Ascending aorta (tissue), 2 donors: ENCODE measurements at regions not wholly inside any gene's neighbourhood (a gene's known extent, or its start where the extent isn't known, plus 50 kb on each side); places are given as distances from the start of the nearest gene placed in this dataset.

Experiments
- DNase-seq, 2 donors: peaks; one replicate each; pipeline ENCODE4 v3.0.0-alpha.2; 2019; ENCODE audit warnings: low spot score in 2 of 2
- H3K27ac ChIP-seq, 2 donors: fragments of 200-600 bp; sonication (generic); one replicate each; pipeline ENCODE4 v1.5.1; 2016 to 2017; ENCODE audit warnings: mild to moderate bottlenecking in 1 of 2
- H3K27me3 ChIP-seq: fragments of 200-600 bp; sonication (generic); one replicate; pipeline ENCODE4 v1.5.1; 2017
- H3K36me3 ChIP-seq, 2 donors: fragments of 200-600 bp; sonication (generic); one replicate each; pipeline ENCODE4 v1.5.1; 2016
- H3K4me1 ChIP-seq, 2 donors: fragments of 200-600 bp; sonication (generic); one replicate each; pipeline ENCODE4 v1.5.1; 2016 to 2017; ENCODE audit warnings: mild to moderate bottlenecking in 1 of 2
- H3K4me3 ChIP-seq, 2 donors: fragments of 200-600 bp; sonication (generic); one replicate each; pipeline ENCODE4 v1.5.1; 2016 to 2017; ENCODE audit warnings: mild to moderate bottlenecking in 1 of 2
- H3K9me3 ChIP-seq, 2 donors: fragments of 200-600 bp; sonication (generic); one replicate each; pipeline ENCODE4 v1.5.1; 2016
- intact Hi-C: fragments of 100-400 bp; cut with DNase I; formaldehyde crosslinking; loops from one replicate; pipeline ENCODE4 v1.15.1; 2023
- TF ChIP-seq, protein P1 (sequence below), 3 experiments: fragments of 200-600 bp in 2 of 3; fragments of 450-650 bp in 1 of 3; sonication (generic) in 2 of 3; IDR thresholded peaks; one replicate each; pipeline ENCODE4 v1.5.1; 2016 to 2019; ENCODE audit warnings: antibody characterized with exemption in 3 of 3, mild to moderate bottlenecking in 1 of 3, moderate library complexity in 1 of 3

DNA sequence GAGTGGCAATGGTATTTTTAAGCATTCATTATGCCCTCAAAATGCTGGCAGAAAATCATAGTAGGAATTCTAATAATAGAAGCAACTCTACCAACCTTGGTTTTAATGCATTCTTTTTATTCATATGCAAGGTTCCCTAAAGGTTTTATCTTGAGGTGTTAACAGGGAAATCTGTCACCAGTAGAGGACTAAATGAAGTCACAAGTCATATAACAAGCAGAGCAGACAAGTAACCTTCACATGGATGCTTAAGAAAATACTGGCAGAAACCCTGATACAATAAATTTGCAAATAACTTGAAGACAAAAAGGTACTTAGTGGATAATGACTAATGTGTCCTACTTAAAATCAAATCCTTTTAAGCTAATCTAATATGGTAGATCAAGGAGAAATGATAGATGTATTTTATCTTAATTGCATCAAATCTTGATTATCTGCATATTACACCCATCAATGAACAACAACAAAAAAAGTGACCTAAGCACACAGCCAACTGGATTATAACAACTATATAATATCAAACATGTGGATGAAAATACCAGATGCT is 73.3 kb downstream of the RFC3 start:
- TF ChIP-seq, protein P1, sequence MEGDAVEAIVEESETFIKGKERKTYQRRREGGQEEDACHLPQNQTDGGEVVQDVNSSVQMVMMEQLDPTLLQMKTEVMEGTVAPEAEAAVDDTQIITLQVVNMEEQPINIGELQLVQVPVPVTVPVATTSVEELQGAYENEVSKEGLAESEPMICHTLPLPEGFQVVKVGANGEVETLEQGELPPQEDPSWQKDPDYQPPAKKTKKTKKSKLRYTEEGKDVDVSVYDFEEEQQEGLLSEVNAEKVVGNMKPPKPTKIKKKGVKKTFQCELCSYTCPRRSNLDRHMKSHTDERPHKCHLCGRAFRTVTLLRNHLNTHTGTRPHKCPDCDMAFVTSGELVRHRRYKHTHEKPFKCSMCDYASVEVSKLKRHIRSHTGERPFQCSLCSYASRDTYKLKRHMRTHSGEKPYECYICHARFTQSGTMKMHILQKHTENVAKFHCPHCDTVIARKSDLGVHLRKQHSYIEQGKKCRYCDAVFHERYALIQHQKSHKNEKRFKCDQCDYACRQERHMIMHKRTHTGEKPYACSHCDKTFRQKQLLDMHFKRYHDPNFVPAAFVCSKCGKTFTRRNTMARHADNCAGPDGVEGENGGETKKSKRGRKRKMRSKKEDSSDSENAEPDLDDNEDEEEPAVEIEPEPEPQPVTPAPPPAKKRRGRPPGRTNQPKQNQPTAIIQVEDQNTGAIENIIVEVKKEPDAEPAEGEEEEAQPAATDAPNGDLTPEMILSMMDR (IDR thresholded peaks at IDR 0.05): no peak

DNA sequence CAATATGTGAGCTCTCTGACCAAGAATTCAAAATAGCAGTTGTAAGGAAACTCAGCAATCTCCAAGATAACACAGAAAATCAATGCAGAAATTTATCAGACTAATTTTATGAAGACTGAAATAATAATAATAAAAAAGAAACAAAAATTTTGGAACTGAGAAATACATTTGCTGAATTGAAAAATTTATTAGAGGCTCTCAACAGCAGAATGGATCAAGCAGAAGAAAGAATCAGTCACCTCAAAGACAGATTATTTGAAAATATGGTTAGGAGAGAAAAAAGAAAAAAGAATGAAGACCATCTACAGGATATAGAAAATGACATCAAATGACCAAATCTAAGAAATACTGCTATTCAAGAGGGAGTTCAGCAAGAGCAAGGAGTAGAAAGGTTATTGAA is 75.6 kb downstream of the RFC3 start:
- H3K4me1 ChIP-seq: no peaks in the 10 kb centered on the region
- no peaks in the 10 kb centered on the region for H3K27me3 ChIP-seq
- intact Hi-C loops: no loop called here
- no peak overlapping the region for H3K27ac ChIP-seq
- TF ChIP-seq, protein P1 (IDR thresholded peaks at IDR 0.05): no peak
- DNase-seq: no peak
- H3K4me3 ChIP-seq: no peak overlapping the region
- H3K9me3 ChIP-seq: peaks cover 0 to 13% of the 10 kb centered on the region in 2 donors
- no peaks in the 10 kb centered on the region for H3K36me3 ChIP-seq

More for the DNA sequence above, 73.3 kb downstream of the RFC3 start:
- no peak overlapping the region for H3K4me3 ChIP-seq
- no peaks in the 10 kb centered on the region for H3K36me3 ChIP-seq
- no peaks in the 10 kb centered on the region for H3K4me1 ChIP-seq
- intact Hi-C loops: no loop called here
- H3K9me3 ChIP-seq: no peaks in the 10 kb centered on the region
- H3K27me3 ChIP-seq: no peaks in the 10 kb centered on the region
- H3K27ac ChIP-seq: no peak overlapping the region
- DNase-seq: no peak

DNA sequence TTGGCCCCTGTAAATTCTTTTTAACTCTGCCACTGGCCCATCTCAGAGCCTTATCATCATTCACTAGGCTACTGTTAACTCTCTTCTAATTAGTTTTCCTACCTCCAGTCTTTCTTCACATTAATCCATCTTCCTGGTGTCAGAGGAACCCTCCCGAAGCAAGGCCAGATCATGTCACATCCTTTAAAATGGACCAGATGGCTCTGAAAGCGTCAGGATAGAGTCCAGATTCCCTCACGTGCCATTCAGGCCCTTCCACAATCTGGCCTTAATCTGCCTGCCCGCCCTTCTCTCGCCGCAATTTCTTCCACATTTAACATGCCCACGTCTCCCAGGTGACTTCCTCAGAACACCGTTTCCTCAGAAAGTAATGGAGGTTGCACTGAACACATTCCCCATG is 86.5 kb downstream of the RFC3 start:
- Histone ChIP-seq H3K4me3 (no peak overlapping the region), H3K9me3 (peaks cover 0 to 7% of the 10 kb centered on the region in 2 donors), H3K36me3 (no peaks in the 10 kb centered on the region), H3K27ac (no peak overlapping the region), H3K4me1 (no peaks in the 10 kb centered on the region), H3K27me3 (no peaks in the 10 kb centered on the region)
- intact Hi-C loops: no loop called here
- TF ChIP-seq, protein P1 (IDR thresholded peaks at IDR 0.05): no peak
- no peak for DNase-seq

DNA sequence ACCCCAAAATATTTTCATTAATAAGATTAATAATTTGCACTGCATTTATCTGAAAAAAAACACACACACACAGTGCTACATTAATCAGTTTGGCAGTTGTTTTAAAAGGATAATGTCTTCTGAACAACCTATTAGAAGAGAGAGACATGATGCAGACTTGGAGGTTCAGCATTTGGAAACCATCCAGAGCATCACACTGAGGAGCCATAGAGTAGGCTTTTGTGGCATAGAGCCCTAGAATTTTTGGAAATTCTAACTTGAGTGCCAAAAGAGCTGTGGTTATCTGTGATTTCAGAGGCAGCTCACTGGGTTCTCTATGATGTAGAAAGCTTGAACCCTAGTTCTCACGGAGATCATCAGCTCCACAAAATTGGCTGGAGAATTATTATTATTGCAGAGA is 90.2 kb downstream of the RFC3 start:
- no peak overlapping the region for H3K27ac ChIP-seq
- intact Hi-C loops: no loop called here

DNA sequence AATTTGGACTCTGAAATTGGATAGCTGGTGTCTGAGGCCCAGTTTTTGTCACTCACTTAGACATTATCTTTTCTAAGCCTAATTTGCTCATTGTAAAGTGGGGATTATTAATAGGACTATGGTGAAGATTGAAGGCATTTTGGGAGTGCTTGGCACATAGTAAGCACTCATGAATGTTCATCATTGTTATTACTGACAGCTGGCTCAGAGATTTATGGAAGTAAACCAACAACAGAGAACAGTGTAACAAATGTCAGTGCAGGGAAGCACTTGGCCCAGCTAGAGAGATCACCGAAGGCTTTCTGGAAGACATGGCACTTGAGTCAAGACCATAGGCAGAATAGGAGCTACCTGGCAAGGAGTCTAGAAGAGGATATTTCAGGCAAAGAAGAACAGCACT is 92.3 kb downstream of the RFC3 start:
- H3K4me3 ChIP-seq: no peak overlapping the region
- no peak overlapping the region for H3K27ac ChIP-seq
- no peaks in the 10 kb centered on the region for H3K9me3 ChIP-seq
- no peaks in the 10 kb centered on the region for H3K4me1 ChIP-seq
- TF ChIP-seq, protein P1 (IDR thresholded peaks at IDR 0.05): no peak
- intact Hi-C loops: no loop called here
- no peak for DNase-seq
- H3K36me3 ChIP-seq: no peaks in the 10 kb centered on the region
- no peaks in the 10 kb centered on the region for H3K27me3 ChIP-seq

More for the DNA sequence above, 90.2 kb downstream of the RFC3 start:
- Histone ChIP-seq H3K4me1 (no peaks in the 10 kb centered on the region), H3K36me3 (no peaks in the 10 kb centered on the region), H3K9me3 (no peaks in the 10 kb centered on the region), H3K4me3 (no peak overlapping the region), H3K27me3 (no peaks in the 10 kb centered on the region)
- TF ChIP-seq, protein P1 (IDR thresholded peaks at IDR 0.05): no peak
- no peak for DNase-seq

DNA sequence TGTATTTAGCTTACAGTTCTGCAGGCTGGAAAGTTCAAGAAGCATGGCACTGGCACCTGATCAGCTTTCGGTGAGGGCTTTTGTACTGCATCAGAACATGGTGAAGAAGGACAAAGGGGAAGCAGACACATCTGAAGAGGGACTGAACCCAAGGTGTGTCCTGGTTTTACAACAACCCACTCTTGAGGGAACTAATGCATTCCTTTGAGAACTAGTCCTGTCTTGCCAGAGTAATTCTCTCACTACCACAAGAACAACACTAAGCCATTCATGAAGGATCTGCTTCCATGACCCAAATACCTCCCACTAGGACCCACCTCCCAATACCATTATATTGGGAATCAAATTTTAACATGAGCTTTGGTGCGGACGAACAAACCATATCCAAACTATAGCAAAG is 93.6 kb downstream of the RFC3 start:
- Histone ChIP-seq H3K36me3 (no peaks in the 10 kb centered on the region), H3K27me3 (no peaks in the 10 kb centered on the region), H3K4me1 (no peaks in the 10 kb centered on the region), H3K4me3 (no peak overlapping the region), H3K9me3 (no peaks in the 10 kb centered on the region), H3K27ac (no peak overlapping the region)
- DNase-seq: no peak
- intact Hi-C loops: no loop called here
- TF ChIP-seq, protein P1 (IDR thresholded peaks at IDR 0.05): no peak
